COR-L47 (cell line): ENCODE measurements at regions not wholly inside any gene's neighbourhood (a gene's known extent, or its start where the extent isn't known, plus 50 kb on each side); places are given as distances from the start of the nearest gene placed in this dataset.

ENCODE experiments used
- DNase-seq: peaks from one replicate; lab custom pipeline; 2025; lab: John Stamatoyannopoulos, UW

DNA sequence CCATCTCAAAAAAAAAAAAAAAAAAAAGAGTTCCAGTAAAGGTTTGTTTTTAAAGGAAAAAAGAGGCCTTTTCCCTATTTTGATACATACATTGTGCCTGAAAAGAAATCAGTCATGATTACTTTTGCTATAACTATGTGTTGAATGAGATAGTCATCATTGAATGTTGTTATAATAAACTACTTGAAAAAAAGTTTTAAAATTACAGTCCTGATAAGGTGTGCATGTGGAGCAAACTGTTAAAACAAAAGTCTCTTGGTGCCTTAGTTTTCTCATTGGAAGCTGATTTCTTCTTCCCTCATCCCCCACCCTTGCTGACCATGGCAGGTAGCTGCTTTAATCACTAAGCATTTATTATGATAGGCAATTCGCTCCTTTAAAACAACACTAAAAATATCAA, 172.3 kb upstream of the TBCA start:
- no peak for DNase-seq

GRCh38 chr5:77947041-77947428, 170.9 kb upstream of the TBCA start:
- peak; percentile 25 for DNase-seq

- DNase-seq = peak; percentile 68
Measured at GRCh38 chr5:77946381-77947040, 170.4 kb upstream of the TBCA start.

GRCh38 chr5:77945874-77946273, 169.7 kb upstream of the TBCA start:
- no peak for DNase-seq

GRCh38 chr5:77944757-77945340, 168.7 kb upstream of the TBCA start:
- DNase-seq = no peak

- no peak for DNase-seq
Measured at GRCh38 chr5:77943851-77944250, 167.7 kb upstream of the TBCA start.

DNA sequence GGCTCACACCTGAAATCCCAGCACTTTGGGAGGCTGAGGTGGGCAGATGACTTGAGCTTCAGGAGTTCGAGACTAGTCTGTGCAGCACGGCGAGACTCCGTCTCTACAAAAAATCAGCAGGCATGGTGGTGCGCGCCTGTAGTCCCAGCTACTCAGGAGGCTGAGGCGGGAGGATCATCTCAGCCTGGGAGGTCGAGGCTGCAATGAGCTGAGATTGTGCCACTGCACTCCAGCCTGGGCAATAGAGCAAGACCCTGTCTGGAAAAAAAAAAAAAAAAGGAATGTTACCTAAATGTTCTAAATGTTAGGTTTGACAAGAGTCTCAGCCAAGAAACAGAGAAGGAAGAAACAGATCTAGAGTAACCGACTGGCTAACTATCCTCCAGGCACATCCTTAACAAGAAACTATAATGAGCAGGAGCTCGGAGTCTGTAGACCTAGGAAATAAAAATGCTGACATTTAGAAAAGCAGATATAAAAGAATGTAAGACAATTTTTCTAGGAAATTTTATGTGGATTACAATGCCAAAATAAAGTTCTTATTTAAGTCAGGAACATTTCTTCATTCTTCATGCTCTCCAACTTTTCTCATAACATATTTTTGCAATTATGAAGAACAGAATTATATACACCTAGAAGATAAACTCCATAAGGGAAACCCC, 166.6 kb upstream of the TBCA start:
- DNase-seq = no peak

DNA sequence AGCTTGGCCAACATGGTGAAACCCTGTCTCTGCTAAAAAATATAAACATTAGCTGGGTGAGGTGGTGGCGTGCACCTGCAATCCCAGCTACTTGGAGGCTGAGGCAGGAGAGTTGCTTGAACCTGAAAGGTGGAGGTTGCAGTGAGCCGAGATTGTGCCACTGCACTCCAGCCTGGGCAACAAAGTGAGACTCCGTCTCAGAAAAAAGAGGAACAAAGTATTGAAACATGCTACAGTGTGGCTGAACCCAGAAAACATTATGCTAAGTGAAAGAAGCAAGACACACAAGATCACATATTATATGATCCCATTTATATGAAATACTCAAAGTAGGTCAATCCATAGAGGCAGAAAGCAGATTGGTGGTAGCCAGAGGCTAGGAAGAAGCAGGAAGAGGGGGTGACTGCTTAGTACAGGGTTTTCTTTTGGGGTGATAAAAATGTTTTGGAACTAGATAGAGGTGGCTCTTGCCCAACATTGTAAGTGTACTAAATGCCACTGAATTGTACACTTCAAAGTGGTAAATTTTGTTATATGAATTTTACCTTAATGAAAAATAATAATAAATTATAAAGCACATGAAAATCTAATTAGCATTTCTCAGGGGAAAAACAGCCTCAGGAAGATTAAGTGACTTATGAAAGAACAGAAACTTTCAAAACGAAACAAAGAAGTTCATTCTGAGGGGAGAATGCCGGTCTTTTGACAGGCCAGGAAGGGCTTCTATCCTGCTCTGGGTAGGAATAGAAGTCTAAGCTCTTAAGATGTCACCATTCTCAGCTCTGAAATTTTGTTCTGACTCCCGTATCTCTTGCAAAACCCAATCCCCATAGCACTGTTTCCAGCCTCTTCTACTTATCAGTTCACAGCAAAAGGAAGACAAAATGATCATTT, 161.1 kb upstream of the TBCA start:
- no peak for DNase-seq

DNA sequence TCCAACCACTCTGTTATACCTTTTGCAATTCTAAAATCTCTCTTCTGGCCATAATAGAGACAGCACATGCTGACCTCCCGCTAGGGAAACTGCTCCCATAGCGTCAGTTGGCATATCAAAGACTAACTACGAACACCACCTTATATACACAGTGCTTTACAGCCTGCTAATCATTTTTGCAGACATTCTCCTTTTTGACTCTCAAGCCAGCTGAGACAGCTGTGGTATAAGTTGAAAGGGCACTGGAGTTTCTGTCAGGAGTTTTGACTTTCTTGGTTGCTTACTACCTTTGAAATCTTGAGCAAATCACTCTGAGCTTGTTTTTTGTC, 160.2 kb upstream of the TBCA start:
- no peak for DNase-seq

DNA sequence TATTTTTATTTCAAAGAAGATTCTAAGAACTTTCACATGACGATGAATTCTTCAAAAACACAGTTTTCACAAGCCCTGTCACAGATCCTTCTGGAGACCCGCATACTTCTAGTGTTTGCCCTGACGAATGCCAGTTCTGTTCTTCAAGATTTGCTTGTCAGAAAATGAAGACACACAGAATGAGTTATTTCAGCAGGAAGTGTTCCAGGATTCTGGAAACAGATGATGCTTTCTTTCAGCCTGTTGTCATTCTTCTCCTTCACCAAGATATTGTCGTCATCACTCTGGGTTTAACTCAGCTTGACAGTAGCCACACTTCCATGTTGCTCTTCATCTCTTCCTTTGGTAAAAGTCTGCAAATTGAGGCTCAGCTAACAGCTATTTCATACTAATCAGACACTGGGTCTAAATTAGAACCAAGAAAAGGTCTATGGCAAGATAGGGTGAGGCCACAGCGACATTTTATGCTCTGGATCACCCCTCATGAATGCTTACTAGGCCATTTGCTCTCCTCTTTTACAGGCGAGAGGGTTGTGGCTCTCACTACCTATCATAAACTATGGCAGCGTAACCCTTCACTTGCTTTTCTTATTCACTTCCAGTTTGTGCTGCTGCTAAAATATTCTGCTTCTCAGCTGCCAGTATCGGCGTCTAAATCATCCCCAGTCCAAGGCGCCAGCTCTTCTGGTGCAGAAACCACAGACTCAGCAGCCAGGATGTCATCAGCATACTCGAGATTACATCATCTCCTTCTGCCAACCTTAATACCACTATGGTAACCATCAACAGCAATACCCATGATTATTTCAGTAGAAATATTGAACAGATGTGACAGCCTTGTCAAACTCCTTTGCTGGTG, 159.6 kb upstream of the TBCA start:
- DNase-seq = no peak

DNA sequence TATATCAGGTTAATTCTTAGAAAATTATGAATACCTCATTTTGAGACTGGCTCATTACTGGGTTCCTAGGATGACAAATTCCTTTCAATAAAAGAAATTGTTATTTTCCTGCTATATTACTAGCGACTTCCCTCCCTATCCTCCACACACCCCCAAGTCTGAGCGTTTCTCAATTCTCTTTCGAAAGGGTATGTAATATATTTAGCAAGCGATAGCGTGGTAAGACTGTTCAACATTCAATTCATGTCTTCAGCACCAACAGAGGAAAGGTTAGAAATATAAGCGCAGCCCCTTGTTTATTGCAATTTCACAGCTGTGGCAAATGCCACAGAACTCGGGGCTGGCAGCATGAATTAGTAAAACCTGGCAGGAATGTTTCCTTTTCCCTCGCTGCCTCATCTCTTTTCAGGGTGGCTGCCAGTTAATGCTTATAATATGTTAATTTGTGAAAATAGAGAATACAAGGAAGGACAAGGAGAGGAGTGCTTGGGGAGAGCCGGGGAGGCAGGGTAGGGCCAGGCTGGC, 152.7 kb upstream of the TBCA start:
- no peak for DNase-seq

- DNase-seq = no peak
Measured at GRCh38 chr5:77926337-77926736, 150.2 kb upstream of the TBCA start.

- no peak for DNase-seq
Measured at GRCh38 chr5:77925503-77925902, 149.4 kb upstream of the TBCA start.

DNA sequence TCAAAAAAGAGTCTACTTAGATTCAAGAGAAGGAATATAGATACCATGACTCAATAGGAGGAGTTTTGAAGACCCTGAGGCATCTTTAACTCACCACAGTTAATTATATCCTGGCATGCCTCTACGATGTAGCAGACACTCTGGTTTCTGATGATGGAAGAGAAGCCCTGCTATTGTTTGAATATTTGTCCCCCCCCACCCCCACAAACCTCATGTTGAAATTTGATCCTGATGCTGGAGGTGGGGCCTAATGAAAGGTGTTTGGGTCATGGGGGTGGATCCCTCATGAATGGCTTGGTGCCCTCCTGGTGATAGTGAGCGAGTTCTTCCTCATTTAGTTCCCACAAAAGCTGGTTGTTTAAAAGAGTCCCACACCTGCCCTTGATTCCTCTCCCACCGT, 147.9 kb upstream of the TBCA start:
- DNase-seq = peak; percentile 3

DNA sequence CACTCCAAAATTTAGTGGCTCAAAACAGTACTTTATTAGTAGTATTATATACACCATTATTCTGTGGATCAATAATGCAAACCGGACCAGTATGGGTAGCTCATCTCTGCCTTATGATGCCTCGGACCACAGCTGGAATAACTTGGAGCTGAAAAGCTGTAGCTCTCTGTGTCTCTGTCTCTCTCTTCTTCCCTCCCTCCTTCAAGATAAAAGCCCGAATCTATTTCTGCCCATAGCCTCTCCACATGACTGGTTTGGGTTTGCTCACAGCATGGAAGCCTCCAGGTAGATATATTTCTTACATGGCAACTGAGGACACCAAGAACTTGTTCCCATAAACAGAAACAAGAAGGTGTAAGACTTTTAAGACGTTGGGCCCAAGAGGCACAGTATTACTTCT, 147.5 kb upstream of the TBCA start:
- DNase-seq = no peak

DNA sequence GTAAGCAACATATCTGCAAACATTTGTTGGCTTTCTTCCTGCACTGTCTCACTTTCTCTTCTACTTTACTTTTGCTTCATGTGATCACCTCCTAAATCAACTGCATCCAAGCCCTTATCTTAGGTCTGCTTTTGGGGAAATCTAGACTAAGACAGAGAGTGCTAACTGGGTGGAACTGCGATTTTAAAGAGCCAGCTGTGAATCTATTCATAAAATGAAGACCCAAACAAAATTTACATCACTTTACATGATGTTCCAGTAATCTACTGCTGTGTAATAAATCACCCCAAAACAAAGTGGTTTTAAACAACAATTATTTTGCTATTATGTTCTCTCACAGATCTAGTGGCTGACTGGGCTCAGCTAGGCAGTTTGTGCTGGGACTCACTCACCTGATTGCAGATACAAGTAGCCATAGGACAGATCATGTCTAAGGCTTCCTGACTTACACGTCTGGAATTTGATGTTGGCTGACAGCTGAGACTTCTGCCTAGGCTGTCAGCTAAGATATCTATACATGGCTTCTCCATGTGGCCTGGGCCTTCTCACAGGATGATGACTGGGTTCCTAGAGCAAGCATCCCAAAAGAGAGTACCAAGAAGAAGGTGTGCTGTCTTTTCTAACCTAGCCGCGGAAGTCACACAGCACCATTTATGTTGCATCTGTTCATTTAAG, 145.1 kb upstream of the TBCA start:
- no peak for DNase-seq

GRCh38 chr5:77920359-77921058, 144.4 kb upstream of the TBCA start:
- no peak for DNase-seq

- no peak for DNase-seq
Measured at GRCh38 chr5:77915346-77915745, 139.2 kb upstream of the TBCA start.

DNA sequence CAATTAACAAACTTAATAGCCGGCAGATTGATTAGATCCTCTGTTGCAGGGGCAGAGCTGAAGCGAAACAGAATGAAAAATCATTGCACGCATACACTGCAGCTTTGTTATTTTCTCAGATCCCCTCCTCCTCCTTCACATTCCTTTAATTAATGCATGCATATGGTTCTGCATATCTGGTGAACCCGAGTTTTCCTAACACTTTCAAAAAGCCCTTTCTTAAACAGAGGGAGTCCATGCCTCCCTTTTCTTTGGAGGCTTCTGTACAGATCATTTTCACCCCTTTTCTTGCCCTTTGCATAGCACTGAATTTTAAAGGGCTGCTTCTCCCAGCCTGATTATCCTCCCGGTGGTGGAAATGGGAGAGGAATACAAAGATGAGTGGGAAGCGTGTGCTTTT, 136.6 kb upstream of the TBCA start:
- no peak for DNase-seq

DNA sequence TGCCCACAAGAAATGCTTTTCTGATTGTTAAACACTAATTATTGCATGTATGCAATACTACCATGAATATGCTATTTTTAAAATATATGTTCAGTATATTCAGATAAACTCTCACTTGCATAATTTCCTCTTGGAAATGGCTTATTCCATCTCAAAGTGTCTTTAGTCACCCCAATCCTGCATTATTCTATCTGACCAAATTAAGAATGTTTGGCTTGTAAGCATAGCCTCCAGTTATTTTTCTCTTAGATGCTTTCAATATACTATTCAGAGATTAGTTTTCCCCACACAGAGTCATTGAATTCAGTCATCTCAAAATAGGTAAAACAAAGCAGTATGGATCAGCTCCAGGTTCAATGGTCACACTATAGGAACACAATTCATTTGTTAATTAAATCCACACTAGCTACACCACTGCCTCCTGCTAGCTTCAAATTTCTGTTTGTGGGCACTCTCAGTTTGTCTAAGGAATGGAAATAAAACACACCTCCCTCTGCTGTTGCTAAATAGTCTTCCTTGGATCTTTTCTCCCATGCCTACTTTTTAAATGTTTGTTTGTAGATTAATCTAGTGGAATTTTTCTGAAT, 134.6 kb upstream of the TBCA start:
- DNase-seq = no peak
